Mesodermal cell (in vitro differentiated cells): ENCODE measurements at regions not wholly inside any gene's neighbourhood (a gene's known extent, or its start where the extent isn't known, plus 50 kb on each side); places are given as distances from the start of the nearest gene placed in this dataset.

Experiments
- H3K27ac ChIP-seq: 2 replicates; pipeline ENCODE4 v1.7.0; 2013; ENCODE audit warnings: mild to moderate bottlenecking, low read depth, low read length, moderate library complexity; ENCODE audit not compliant: severe bottlenecking
- H3K36me3 ChIP-seq: 2 replicates; pipeline ENCODE4 v1.7.1; 2013; ENCODE audit warnings: mild to moderate bottlenecking, low read length, moderate library complexity; ENCODE audit not compliant: control insufficient read depth, insufficient read depth
- H3K4me1 ChIP-seq: one replicate; pipeline ENCODE4 v1.7.1; 2013; ENCODE audit warnings: mild to moderate bottlenecking, low read length; ENCODE audit not compliant: insufficient read depth, control insufficient read depth, poor library complexity, severe bottlenecking
- H3K4me3 ChIP-seq: 2 replicates; pipeline ENCODE4 v1.7.0; 2013; ENCODE audit warnings: low read length, control low read depth, mild to moderate bottlenecking; ENCODE audit not compliant: insufficient read depth, poor library complexity, severe bottlenecking; ENCODE audit errors: extremely low read depth
- H3K9me3 ChIP-seq: 2 replicates; pipeline ENCODE4 v1.7.1; 2013; ENCODE audit warnings: mild to moderate bottlenecking, low read length, moderate library complexity; ENCODE audit not compliant: control insufficient read depth
- WGBS, 2 experiments: methylation state at CpG; one replicate each; pipeline ENCODE4 v1.1.5; 2013; ENCODE audit warnings: missing lambda C conversion rate in 2 of 2; ENCODE audit not compliant: insufficient coverage in 2 of 2; 5-methylcytosine and 5-hydroxymethylcytosine counted together

- Histone ChIP-seq H3K27ac (no peak overlapping the region), H3K36me3 (no peaks in the 10 kb centered on the region), H3K4me3 (no peak overlapping the region), H3K9me3 (no peaks in the 10 kb centered on the region), H3K4me1 (no peaks in the 10 kb centered on the region)
- 83% methylated on average over 1 of the region's 3 CpGs; no CpG with 5 or more reads in 1 of the 2 experiments for WGBS, 2 experiments
Measured at GRCh38 chr15:91716536-91716935, 137.0 kb upstream of the SLCO3A1 start.

GRCh38 chr15:91717811-91718210 is 135.7 kb upstream of the SLCO3A1 start:
- H3K36me3 ChIP-seq, result no peaks in the 10 kb centered on the region
- H3K4me1 ChIP-seq, result no peaks in the 10 kb centered on the region
- H3K27ac ChIP-seq, result no peak overlapping the region
- H3K9me3 ChIP-seq, result no peaks in the 10 kb centered on the region
- WGBS, 2 experiments, result 86 to 96% methylated on average over 1 to 3 of the region's 3 CpGs
- no peak overlapping the region for H3K4me3 ChIP-seq

DNA sequence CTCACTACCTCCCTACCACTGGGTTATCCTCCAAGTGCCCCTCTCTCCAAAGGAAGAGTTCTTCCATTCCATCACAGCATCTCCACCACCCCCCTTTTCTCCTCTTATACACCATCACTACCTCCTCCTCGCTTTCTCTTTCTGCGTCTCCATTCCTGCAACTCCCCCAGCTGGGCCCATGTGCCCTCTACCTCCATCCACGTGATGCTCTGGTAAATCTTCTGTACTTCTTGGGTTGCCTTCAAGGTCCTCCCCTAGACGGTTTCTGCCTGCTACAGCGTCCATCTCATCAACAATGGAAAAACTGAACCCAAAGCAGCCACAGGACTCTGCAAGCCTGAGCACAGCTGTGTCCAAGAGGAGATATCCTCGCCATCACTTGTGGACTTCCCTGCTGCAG is 129.5 kb upstream of the SLCO3A1 start:
- Histone ChIP-seq H3K4me1 (no peaks in the 10 kb centered on the region), H3K27ac (no peak overlapping the region), H3K9me3 (no peaks in the 10 kb centered on the region), H3K36me3 (no peaks in the 10 kb centered on the region), H3K4me3 (no peak overlapping the region)
- WGBS, 2 experiments, result 86 to 91% methylated on average over 4 to 6 of the region's 6 CpGs

GRCh38 chr15:91733661-91734060 is 119.8 kb upstream of the SLCO3A1 start:
- WGBS, 2 experiments, result 94 to 100% methylated on average over 1 to 3 of the region's 6 CpGs
- no peaks in the 10 kb centered on the region for H3K9me3 ChIP-seq
- no peak overlapping the region for H3K27ac ChIP-seq
- H3K36me3 ChIP-seq, result no peaks in the 10 kb centered on the region
- H3K4me3 ChIP-seq, result no peak overlapping the region
- no peaks in the 10 kb centered on the region for H3K4me1 ChIP-seq

GRCh38 chr15:91737151-91737818 is 116.2 kb upstream of the SLCO3A1 start:
- Histone ChIP-seq H3K36me3 (no peaks in the 10 kb centered on the region), H3K4me3 (no peak overlapping the region), H3K27ac (no peak overlapping the region), H3K4me1 (no peaks in the 10 kb centered on the region), H3K9me3 (no peaks in the 10 kb centered on the region)
- WGBS, 2 experiments, result 79 to 90% methylated on average over 6 of the region's 13 CpGs

DNA sequence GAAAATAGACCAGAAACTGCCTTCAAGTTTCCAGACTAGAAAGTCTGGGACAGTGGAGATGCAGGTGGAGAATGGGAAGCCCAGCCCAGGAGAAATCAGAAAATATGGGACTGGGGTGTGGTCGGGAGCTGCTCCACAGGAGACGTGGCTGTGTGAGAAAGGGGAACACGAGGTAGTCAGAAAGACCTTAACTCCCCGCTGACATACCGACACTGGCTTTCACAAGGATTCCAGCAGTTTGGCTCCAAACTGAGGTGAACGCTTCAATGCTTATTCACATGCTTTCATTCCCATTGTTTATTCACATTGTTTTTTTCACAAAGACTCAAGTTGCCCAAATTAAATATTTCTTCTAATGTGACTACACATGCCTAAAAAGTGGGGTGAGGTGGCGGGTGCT is 111.5 kb upstream of the SLCO3A1 start:
- WGBS, 2 experiments, result 73 to 79% methylated on average over 4 to 6 of the region's 7 CpGs
- Histone ChIP-seq H3K4me1 (no peaks in the 10 kb centered on the region), H3K9me3 (no peaks in the 10 kb centered on the region), H3K36me3 (no peaks in the 10 kb centered on the region), H3K27ac (no peak overlapping the region), H3K4me3 (no peak overlapping the region)

- 86% methylated on average over 1 of the region's 2 CpGs; no CpG with 5 or more reads in 1 of the 2 experiments for WGBS, 2 experiments
- H3K36me3 ChIP-seq, result no peaks in the 10 kb centered on the region
- no peak overlapping the region for H3K27ac ChIP-seq
- H3K9me3 ChIP-seq, result no peaks in the 10 kb centered on the region
- H3K4me3 ChIP-seq, result no peak overlapping the region
- no peaks in the 10 kb centered on the region for H3K4me1 ChIP-seq
Measured at GRCh38 chr15:91751611-91752010, 101.9 kb upstream of the SLCO3A1 start.

- Histone ChIP-seq H3K27ac (no peak overlapping the region), H3K36me3 (no peaks in the 10 kb centered on the region), H3K9me3 (no peaks in the 10 kb centered on the region), H3K4me3 (no peak overlapping the region), H3K4me1 (no peaks in the 10 kb centered on the region)
- 74 to 90% methylated on average over 3 to 5 of the region's 8 CpGs for WGBS, 2 experiments
Measured at GRCh38 chr15:91752081-91752785, 101.3 kb upstream of the SLCO3A1 start.

DNA sequence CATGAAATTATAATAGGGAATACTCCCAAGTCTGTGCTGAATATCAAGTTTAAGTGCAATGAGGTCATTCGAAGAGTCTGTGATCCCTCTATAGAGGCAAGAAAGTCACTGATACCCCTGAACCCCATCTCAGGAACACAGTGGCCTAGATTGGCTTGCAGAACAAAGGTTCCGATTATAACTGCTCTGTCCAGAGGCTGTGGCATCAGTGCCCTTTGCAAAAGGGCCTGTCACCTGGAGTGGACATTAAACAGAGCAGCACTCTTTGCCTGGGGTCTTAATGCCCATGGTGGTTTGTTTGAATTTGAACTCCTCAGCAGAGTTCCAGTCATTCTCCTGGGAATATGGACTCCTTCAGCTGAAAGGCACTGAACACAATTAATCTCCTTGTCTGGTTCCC is 93.9 kb upstream of the SLCO3A1 start:
- H3K27ac ChIP-seq, result no peak overlapping the region
- no peaks in the 10 kb centered on the region for H3K4me1 ChIP-seq
- H3K4me3 ChIP-seq, result no peak overlapping the region
- H3K9me3 ChIP-seq, result no peaks in the 10 kb centered on the region
- no peaks in the 10 kb centered on the region for H3K36me3 ChIP-seq
- 88 to 92% methylated on average over 2 of the region's 2 CpGs for WGBS, 2 experiments

DNA sequence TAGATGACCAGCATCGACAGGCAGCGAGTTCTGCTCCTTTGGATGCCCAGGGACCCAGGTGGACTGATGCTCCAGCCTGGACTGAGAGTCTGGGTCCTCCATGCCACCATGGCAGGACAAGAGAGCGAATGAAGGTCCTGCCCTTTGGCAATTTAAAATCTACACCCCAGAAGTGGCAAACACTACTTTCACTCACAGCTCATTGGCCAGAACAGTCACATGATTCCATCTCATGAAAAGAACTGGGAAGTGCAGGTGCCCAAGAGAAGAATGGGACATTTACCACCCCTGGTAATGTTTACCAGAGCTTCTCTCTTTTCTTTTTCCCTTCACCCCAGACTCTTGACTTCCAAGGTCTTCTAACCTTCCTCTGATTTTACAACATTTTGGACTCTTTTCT is 87.8 kb upstream of the SLCO3A1 start:
- H3K4me3 ChIP-seq, result no peak overlapping the region
- no peaks in the 10 kb centered on the region for H3K9me3 ChIP-seq
- no peak overlapping the region for H3K27ac ChIP-seq
- H3K36me3 ChIP-seq, result no peaks in the 10 kb centered on the region
- WGBS, 2 experiments, result 80 to 100% methylated on average over 1 of the region's 3 CpGs
- H3K4me1 ChIP-seq, result no peaks in the 10 kb centered on the region

- H3K4me1 ChIP-seq, result no peaks in the 10 kb centered on the region
- no peak overlapping the region for H3K27ac ChIP-seq
- no peaks in the 10 kb centered on the region for H3K36me3 ChIP-seq
- WGBS, 2 experiments, result 93% methylated on average over 2 of the region's 3 CpGs; no CpG with 5 or more reads in 1 of the 2 experiments
- no peaks in the 10 kb centered on the region for H3K9me3 ChIP-seq
- no peak overlapping the region for H3K4me3 ChIP-seq
Measured at GRCh38 chr15:91769476-91769875, 84.0 kb upstream of the SLCO3A1 start.
